ENCODE measurements at regions not wholly inside any gene's neighbourhood (a gene's known extent, or its start where the extent isn't known, plus 50 kb on each side); places are given as distances from the start of the nearest gene placed in this dataset.
A peak's percentile ranks its signal among the peaks of the same experiment; 100 is the strongest.

DNA sequence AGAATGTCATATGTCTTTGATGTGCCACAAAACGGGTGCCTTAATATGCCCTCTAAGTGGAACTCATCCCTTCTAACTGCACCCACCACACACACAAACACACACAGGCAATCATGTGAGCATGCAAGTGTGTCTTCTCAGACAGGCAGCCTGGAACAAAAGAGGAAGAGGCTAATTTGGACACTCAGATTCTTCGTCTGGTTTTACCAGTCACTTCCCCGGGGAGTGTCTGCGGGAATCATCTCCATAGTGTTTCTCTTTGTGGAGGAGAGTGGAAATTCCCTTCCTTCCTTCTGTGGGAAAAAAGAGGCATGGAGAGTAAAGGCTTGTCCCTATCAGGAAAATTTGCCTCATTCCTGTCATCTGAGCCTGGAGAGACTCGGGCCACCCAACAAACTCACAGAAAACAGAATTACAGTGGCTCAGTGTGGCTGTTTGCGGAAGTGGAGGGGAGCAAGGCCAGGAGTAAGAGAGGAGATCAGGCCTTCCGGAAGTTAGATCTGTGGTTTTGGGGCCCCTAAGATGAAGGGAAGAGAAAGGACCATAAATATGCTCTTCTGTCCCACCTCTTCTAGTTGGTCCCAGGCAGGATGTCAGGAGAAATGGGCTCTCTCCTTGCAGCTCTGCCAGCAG, 212.6 kb upstream of the SEMA6D start:
- 0 out of 2 replicates have a peak overlapping the region, but pooled peaks have one; percentile 14 for H2AFZ ChIP-seq (ENCODE audit: low read length)
- H2BK15ac ChIP-seq (ENCODE audit: low read length), result no peak overlapping the region
- no peaks in the 10 kb centered on the region for H4K20me1 ChIP-seq (replicated peaks in 1 of 2; ENCODE audit: control insufficient read depth in 1 of 2, insufficient read depth in 2 of 2, low read length in 2 of 2)
- 94% methylated on average over 7 of the region's 7 CpGs; no CpG with 5 or more reads in 1 of the 2 experiments for WGBS, 2 experiments (ENCODE audit: extremely low coverage in 1 of 2, insufficient coverage in 1 of 2, insufficient read length in 1 of 2, insufficient replicate concordance in 2 of 2, low coverage in 1 of 2, low lambda C conversion rate in 2 of 2, missing lambda C conversion rate in 1 of 2)
- no peak overlapping the region for H4K5ac ChIP-seq (ENCODE audit: insufficient read length, low read depth, low read length)
- H3K4me2 ChIP-seq (ENCODE audit: insufficient read depth in 1 of 2, low read depth in 2 of 2, low read length in 2 of 2), result no peak overlapping the region
- no peak overlapping the region for H4K8ac ChIP-seq (ENCODE audit: extremely low read depth, insufficient read depth, low read length)
- no peak overlapping the region for H3K4ac ChIP-seq (replicated peaks; ENCODE audit: insufficient read length, low read depth, low read length)
- no peak overlapping the region for H2BK120ac ChIP-seq (replicated peaks; ENCODE audit: low read depth, low read length)
- H3K23ac ChIP-seq (ENCODE audit: insufficient read length), result no peak overlapping the region
- H3K4me1 ChIP-seq (replicated peaks in 1 of 4; ENCODE audit: control insufficient read depth in 3 of 4, insufficient read depth in 4 of 4, low read length in 3 of 4), result no peaks in the 10 kb centered on the region
- TF ChIP-seq SIRT6 (IDR thresholded peaks at IDR 0.05; ENCODE audit: low read length) (no peak), CHD2 (IDR thresholded peaks at IDR 0.05; ENCODE audit: low read length) (no peak)
- no peaks in the 10 kb centered on the region for H3K79me2 ChIP-seq (ENCODE audit: control insufficient read depth in 1 of 2, insufficient read depth in 2 of 2, low read length in 2 of 2)
- no peak overlapping the region for H2BK20ac ChIP-seq (ENCODE audit: low read length)
- no peak overlapping the region for H4K91ac ChIP-seq (replicated peaks; ENCODE audit: insufficient read length, low read length)
- H3K23me2 ChIP-seq (ENCODE audit: low read depth, low read length), result no peaks in the 10 kb centered on the region
- DNase-seq (ENCODE audit: low read depth in 1 of 2, low spot score in 2 of 2) (no peak), FAIRE-seq (no peak)
- no peak overlapping the region for H2BK5ac ChIP-seq (ENCODE audit: low read depth, low read length)
- H3K27me3 ChIP-seq (replicated peaks in 1 of 4; ENCODE audit: control insufficient read depth in 3 of 4, extremely low read depth in 1 of 4, insufficient read depth in 3 of 4, low read length in 3 of 4), result no peaks in the 10 kb centered on the region
- no peak overlapping the region for H2AK5ac ChIP-seq (ENCODE audit: low read depth, low read length)
- no peak overlapping the region for H3K27ac ChIP-seq (ENCODE audit: low read depth, low read length)
- no peak overlapping the region for H3K4me3 ChIP-seq (ENCODE audit: extremely low read depth in 1 of 4, insufficient read depth in 2 of 4, low read depth in 3 of 4, low read length in 4 of 4)
- H3K9ac ChIP-seq (replicated peaks in 1 of 4; ENCODE audit: extremely low read depth in 1 of 4, low read depth in 3 of 4, low read length in 3 of 4), result no peak overlapping the region
- no peaks in the 10 kb centered on the region for H3K9me3 ChIP-seq (ENCODE audit: insufficient read depth in 2 of 2, low read depth in 1 of 2, low read length in 1 of 2)
- H3K79me1 ChIP-seq (ENCODE audit: low read depth, low read length), result no peaks in the 10 kb centered on the region
- ChIA-PET POLR2A (ENCODE audit: partially characterized antibody) (no interaction called here), CTCF (ENCODE audit: partially characterized antibody) (interaction anchor here (1.2 kb wide), 1 partner anchor 368 kb away, joined by 3 read pairs; no protein-coding TSS in a partner anchor)
- H2BK12ac ChIP-seq (ENCODE audit: low read depth, low read length), result no peak overlapping the region
- no peak overlapping the region for H3K14ac ChIP-seq (ENCODE audit: insufficient read length)
- no peak overlapping the region for H3K18ac ChIP-seq (ENCODE audit: extremely low read depth, low read length)
- H3K56ac ChIP-seq (replicated peaks; ENCODE audit: insufficient read length, low read depth, low read length), result no peak overlapping the region
- H3K36me3 ChIP-seq (ENCODE audit: control insufficient read depth in 2 of 4, insufficient read depth in 4 of 4, low read length in 3 of 4), result no peaks in the 10 kb centered on the region

Data from H1 (cell line).